ENCODE measurements at regions not wholly inside any gene's neighbourhood (a gene's known extent, or its start where the extent isn't known, plus 50 kb on each side); places are given as distances from the start of the nearest gene placed in this dataset.

- Histone ChIP-seq H3K9ac (no peak overlapping the region), H3K27ac (no peak overlapping the region), H3K27me3 (ENCODE audit: insufficient read depth, low read depth) (no peaks in the 10 kb centered on the region), H3K36me3 (ENCODE audit: insufficient read depth) (no peaks in the 10 kb centered on the region), H3K4me2 (no peak overlapping the region), H3K4me1 (ENCODE audit: low read depth, poor library complexity, severe bottlenecking) (no peaks in the 10 kb centered on the region), H3K4me3 (IDR thresholded peaks at IDR 0.05; ENCODE audit: insufficient read depth, low read depth, low read length) (no peak overlapping the region), H2AFZ (ENCODE audit: low read depth) (no peak overlapping the region), H4K20me1 (ENCODE audit: insufficient read depth) (no peaks in the 10 kb centered on the region), H3K79me2 (ENCODE audit: insufficient read depth, low read depth) (no peaks in the 10 kb centered on the region)
- TF ChIP-seq, protein P1, sequence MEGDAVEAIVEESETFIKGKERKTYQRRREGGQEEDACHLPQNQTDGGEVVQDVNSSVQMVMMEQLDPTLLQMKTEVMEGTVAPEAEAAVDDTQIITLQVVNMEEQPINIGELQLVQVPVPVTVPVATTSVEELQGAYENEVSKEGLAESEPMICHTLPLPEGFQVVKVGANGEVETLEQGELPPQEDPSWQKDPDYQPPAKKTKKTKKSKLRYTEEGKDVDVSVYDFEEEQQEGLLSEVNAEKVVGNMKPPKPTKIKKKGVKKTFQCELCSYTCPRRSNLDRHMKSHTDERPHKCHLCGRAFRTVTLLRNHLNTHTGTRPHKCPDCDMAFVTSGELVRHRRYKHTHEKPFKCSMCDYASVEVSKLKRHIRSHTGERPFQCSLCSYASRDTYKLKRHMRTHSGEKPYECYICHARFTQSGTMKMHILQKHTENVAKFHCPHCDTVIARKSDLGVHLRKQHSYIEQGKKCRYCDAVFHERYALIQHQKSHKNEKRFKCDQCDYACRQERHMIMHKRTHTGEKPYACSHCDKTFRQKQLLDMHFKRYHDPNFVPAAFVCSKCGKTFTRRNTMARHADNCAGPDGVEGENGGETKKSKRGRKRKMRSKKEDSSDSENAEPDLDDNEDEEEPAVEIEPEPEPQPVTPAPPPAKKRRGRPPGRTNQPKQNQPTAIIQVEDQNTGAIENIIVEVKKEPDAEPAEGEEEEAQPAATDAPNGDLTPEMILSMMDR (conservative IDR thresholded peaks at IDR 0.05; ENCODE audit: low read depth, low read length) = no peak
Measured at GRCh38 chr6:163883984-163884383, 469.5 kb downstream of the QKI start.

GRCh38 chr6:163878698-163879097 is 464.2 kb downstream of the QKI start:
- Histone ChIP-seq H3K27ac (no peak overlapping the region), H3K36me3 (ENCODE audit: insufficient read depth) (no peaks in the 10 kb centered on the region), H3K79me2 (ENCODE audit: insufficient read depth, low read depth) (no peaks in the 10 kb centered on the region), H3K9ac (no peak overlapping the region), H4K20me1 (ENCODE audit: insufficient read depth) (no peaks in the 10 kb centered on the region), H2AFZ (ENCODE audit: low read depth) (no peak overlapping the region), H3K4me3 (IDR thresholded peaks at IDR 0.05; ENCODE audit: insufficient read depth, low read depth, low read length) (no peak overlapping the region), H3K4me1 (ENCODE audit: low read depth, poor library complexity, severe bottlenecking) (no peaks in the 10 kb centered on the region), H3K27me3 (ENCODE audit: insufficient read depth, low read depth) (no peaks in the 10 kb centered on the region), H3K4me2 (no peak overlapping the region)
- TF ChIP-seq, protein P1 (conservative IDR thresholded peaks at IDR 0.05; ENCODE audit: low read depth, low read length) = no peak

DNA sequence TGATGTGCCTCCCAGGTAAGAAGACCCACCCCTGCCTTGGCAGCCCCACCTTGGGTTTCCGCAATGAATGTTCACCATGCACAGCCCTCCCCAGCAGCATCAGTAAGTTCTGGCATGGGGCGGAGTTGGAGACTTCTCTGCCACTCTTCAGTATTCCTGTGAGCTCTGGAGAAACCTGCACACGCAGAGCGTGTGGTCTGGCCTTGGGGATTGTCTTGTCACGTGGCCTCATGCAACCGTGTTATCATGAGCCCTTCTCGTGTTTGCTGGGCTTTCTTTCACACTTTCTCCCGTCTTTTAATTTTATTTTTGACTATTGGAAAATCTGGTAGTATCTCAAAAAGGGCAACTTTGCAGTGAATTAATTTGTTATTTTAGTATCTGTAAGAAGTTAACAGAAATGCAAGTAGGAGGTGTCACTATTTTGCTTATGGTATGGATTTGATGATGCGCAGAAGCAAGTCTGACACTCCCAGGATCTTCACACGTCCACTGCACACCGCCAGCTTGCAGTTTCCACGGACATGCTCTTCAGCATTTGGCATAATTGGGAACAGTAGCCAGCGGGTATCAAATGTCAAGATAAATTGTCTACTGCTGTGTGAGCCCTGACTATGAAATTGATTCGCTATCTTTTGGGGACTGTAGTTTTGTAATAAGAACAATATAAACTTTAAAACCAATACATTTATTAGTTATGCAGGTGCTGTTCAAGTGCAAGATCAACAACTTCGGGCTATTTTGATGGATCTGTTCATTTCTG is 463.5 kb downstream of the QKI start:
- Histone ChIP-seq H3K27ac (no peak overlapping the region), H3K4me3 (IDR thresholded peaks at IDR 0.05; ENCODE audit: insufficient read depth, low read depth, low read length) (no peak overlapping the region), H3K9ac (no peak overlapping the region), H3K27me3 (ENCODE audit: insufficient read depth, low read depth) (no peaks in the 10 kb centered on the region), H2AFZ (ENCODE audit: low read depth) (no peak overlapping the region), H3K4me1 (ENCODE audit: low read depth, poor library complexity, severe bottlenecking) (no peaks in the 10 kb centered on the region), H3K36me3 (ENCODE audit: insufficient read depth) (no peaks in the 10 kb centered on the region), H3K79me2 (ENCODE audit: insufficient read depth, low read depth) (no peaks in the 10 kb centered on the region), H3K4me2 (no peak overlapping the region), H4K20me1 (ENCODE audit: insufficient read depth) (no peaks in the 10 kb centered on the region)
- TF ChIP-seq, protein P1 (conservative IDR thresholded peaks at IDR 0.05; ENCODE audit: low read depth, low read length) = no peak

GRCh38 chr6:163876391-163876790 is 461.9 kb downstream of the QKI start:
- H3K27ac ChIP-seq = no peak overlapping the region
- H2AFZ ChIP-seq (ENCODE audit: low read depth) = no peak overlapping the region
- H3K4me2 ChIP-seq = no peak overlapping the region
- no peaks in the 10 kb centered on the region for H4K20me1 ChIP-seq (ENCODE audit: insufficient read depth)
- TF ChIP-seq, protein P1 (conservative IDR thresholded peaks at IDR 0.05; ENCODE audit: low read depth, low read length) = no peak
- no peak overlapping the region for H3K9ac ChIP-seq
- H3K36me3 ChIP-seq (ENCODE audit: insufficient read depth) = no peaks in the 10 kb centered on the region
- no peaks in the 10 kb centered on the region for H3K4me1 ChIP-seq (ENCODE audit: low read depth, poor library complexity, severe bottlenecking)
- H3K4me3 ChIP-seq (IDR thresholded peaks at IDR 0.05; ENCODE audit: insufficient read depth, low read depth, low read length) = no peak overlapping the region
- no peaks in the 10 kb centered on the region for H3K27me3 ChIP-seq (ENCODE audit: insufficient read depth, low read depth)
- H3K79me2 ChIP-seq (ENCODE audit: insufficient read depth, low read depth) = no peaks in the 10 kb centered on the region
